Ishikawa (cell line): ENCODE measurements at regions not wholly inside any gene's neighbourhood (a gene's known extent, or its start where the extent isn't known, plus 50 kb on each side); places are given as distances from the start of the nearest gene placed in this dataset.

Source experiments
- CEBPB ChIP-seq: IDR thresholded peaks from 2 replicates; pipeline ENCODE4 v1.6.1; 2012
- CREB1 ChIP-seq: IDR thresholded peaks from 2 replicates; pipeline ENCODE4 v1.6.1; 2012; ENCODE audit warnings: low read depth
- EGR1 ChIP-seq: IDR thresholded peaks from 2 replicates; pipeline ENCODE4 v1.6.1; 2012
- EP300 ChIP-seq: IDR thresholded peaks from 2 replicates; pipeline ENCODE4 v1.6.1; 2012; ENCODE audit warnings: borderline replicate concordance
- FOXM1 ChIP-seq: IDR thresholded peaks from 2 replicates; pipeline ENCODE4 v1.6.1; 2012; ENCODE audit warnings: low read depth, borderline replicate concordance
- NFIC ChIP-seq: IDR thresholded peaks from 2 replicates; pipeline ENCODE4 v1.6.1; 2012
- RAD21 ChIP-seq: IDR thresholded peaks from 2 replicates; pipeline ENCODE4 v1.6.1; 2012; ENCODE audit warnings: low read depth
- TAF1 ChIP-seq: IDR thresholded peaks from 2 replicates; pipeline ENCODE4 v1.6.1; 2012; ENCODE audit warnings: low read depth, mild to moderate bottlenecking
- TEAD4 ChIP-seq: IDR thresholded peaks from 2 replicates; pipeline ENCODE4 v1.6.1; 2012
- YY1 ChIP-seq: IDR thresholded peaks from 2 replicates; pipeline ENCODE4 v1.6.1; 2012; ENCODE audit warnings: low read depth
- ZBTB7A ChIP-seq: IDR thresholded peaks from 2 replicates; pipeline ENCODE4 v1.6.1; 2012; ENCODE audit warnings: low read depth
- TF ChIP-seq, protein P1 (sequence below): IDR thresholded peaks from 2 replicates; pipeline ENCODE4 v1.6.1; 2012
- TF ChIP-seq, protein P2 (sequence below): IDR thresholded peaks from 2 replicates; pipeline ENCODE4 v1.6.1; 2012; ENCODE audit warnings: low read depth, mild to moderate bottlenecking
- TF ChIP-seq, protein P3 (sequence below): IDR thresholded peaks from 2 replicates; pipeline ENCODE4 v1.6.1; 2012

DNA sequence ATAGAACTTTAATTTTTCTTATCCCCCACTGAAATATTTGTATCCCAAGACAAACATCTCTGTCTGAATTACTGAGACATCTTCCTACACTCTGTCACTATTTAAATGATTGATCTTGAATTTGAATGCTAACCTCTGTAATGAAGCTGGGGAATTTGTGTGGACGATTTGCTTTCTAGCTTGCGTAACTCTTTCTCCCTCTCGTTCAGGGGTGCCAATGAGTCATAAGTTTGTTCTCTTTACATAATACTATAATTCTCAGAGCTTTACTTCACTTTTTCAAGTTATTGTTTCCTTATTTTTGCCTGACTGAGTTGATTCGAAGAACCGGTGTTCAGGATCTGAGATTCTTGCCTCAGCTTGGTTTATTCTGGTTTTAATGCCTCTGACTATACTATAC is 783.3 kb upstream of the CADM2 start:
- TF ChIP-seq, protein P1, sequence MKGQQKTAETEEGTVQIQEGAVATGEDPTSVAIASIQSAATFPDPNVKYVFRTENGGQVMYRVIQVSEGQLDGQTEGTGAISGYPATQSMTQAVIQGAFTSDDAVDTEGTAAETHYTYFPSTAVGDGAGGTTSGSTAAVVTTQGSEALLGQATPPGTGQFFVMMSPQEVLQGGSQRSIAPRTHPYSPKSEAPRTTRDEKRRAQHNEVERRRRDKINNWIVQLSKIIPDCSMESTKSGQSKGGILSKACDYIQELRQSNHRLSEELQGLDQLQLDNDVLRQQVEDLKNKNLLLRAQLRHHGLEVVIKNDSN, result no peak
- TF ChIP-seq, protein P2, sequence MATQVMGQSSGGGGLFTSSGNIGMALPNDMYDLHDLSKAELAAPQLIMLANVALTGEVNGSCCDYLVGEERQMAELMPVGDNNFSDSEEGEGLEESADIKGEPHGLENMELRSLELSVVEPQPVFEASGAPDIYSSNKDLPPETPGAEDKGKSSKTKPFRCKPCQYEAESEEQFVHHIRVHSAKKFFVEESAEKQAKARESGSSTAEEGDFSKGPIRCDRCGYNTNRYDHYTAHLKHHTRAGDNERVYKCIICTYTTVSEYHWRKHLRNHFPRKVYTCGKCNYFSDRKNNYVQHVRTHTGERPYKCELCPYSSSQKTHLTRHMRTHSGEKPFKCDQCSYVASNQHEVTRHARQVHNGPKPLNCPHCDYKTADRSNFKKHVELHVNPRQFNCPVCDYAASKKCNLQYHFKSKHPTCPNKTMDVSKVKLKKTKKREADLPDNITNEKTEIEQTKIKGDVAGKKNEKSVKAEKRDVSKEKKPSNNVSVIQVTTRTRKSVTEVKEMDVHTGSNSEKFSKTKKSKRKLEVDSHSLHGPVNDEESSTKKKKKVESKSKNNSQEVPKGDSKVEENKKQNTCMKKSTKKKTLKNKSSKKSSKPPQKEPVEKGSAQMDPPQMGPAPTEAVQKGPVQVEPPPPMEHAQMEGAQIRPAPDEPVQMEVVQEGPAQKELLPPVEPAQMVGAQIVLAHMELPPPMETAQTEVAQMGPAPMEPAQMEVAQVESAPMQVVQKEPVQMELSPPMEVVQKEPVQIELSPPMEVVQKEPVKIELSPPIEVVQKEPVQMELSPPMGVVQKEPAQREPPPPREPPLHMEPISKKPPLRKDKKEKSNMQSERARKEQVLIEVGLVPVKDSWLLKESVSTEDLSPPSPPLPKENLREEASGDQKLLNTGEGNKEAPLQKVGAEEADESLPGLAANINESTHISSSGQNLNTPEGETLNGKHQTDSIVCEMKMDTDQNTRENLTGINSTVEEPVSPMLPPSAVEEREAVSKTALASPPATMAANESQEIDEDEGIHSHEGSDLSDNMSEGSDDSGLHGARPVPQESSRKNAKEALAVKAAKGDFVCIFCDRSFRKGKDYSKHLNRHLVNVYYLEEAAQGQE, result no peak
- TF ChIP-seq CREB1, result no peak
- no peak for TF ChIP-seq RAD21
- no peak for TF ChIP-seq TAF1
- TF ChIP-seq EP300, result no peak
- TF ChIP-seq, protein P3, sequence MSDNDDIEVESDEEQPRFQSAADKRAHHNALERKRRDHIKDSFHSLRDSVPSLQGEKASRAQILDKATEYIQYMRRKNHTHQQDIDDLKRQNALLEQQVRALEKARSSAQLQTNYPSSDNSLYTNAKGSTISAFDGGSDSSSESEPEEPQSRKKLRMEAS, result no peak
- no peak for TF ChIP-seq EGR1
- TF ChIP-seq ZBTB7A, result no peak
- no peak for TF ChIP-seq TEAD4
- TF ChIP-seq YY1, result no peak
- no peak for TF ChIP-seq CEBPB
- TF ChIP-seq NFIC, result no peak
- no peak for TF ChIP-seq FOXM1
